HCT116 (cell line): ENCODE measurements at regions not wholly inside any gene's neighbourhood (a gene's known extent, or its start where the extent isn't known, plus 50 kb on each side); places are given as distances from the start of the nearest gene placed in this dataset.

Source experiments
- ATAC-seq: fragments of 200-7000 bp; cut with Tn5 transposase; 2 replicates; pipeline ENCODE4 v1.9.1; 2020; ENCODE audit warnings: mild to moderate bottlenecking, moderate library complexity
- BruUV-seq: library from RNA; stranded (reverse); fragments of 400-500 nt; replicated peaks from 2 replicates; lab custom pipeline; 2021; lab: Mats Ljungman, UMichigan
- CTCF ChIA-PET: fragments of 300-600 bp; sonication (Branson Sonifier 250); formaldehyde crosslinking; loops from one replicate; lab custom pipeline; 2021; ENCODE audit warnings: antibody characterized with exemption; lab: Charles Lee
- POLR2A ChIA-PET: fragments of 300-600, 350-600 bp; sonication (Branson Sonifier 250); formaldehyde crosslinking; loops from one replicate; lab custom pipeline; 2021; ENCODE audit warnings: antibody characterized with exemption; lab: Charles Lee
- RAD21 ChIA-PET, 2 experiments: fragments of 300-600 bp; sonication (Branson Sonifier 250); formaldehyde crosslinking; loops; one replicate each; lab custom pipeline; 2023; ENCODE audit warnings: low total read pairs in 2 of 2; ENCODE audit not compliant: uncharacterized antibody in 2 of 2, unreplicated experiment in 2 of 2, low non-redundant PET in 1 of 2; lab: Charles Lee
- DNase-seq: peaks from one replicate; pipeline ENCODE4 v3.0.0-alpha.2; 2010; ENCODE audit warnings: low read depth, low spot score
- H2AFZ ChIP-seq: fragments of 200-600 bp; shearing (Covaris generic), sonication (generic); 2 replicates; pipeline ENCODE4 v1.6.1; 2017; ENCODE audit warnings: low read depth, mixed run types, mixed read lengths, antibody characterized with exemption, low read length; ENCODE audit not compliant: poor library complexity, severe bottlenecking
- H3K27ac ChIP-seq: 2 replicates; pipeline ENCODE4 v1.5.1; 2012; ENCODE audit warnings: low read depth, low read length
- H3K27me3 ChIP-seq: fragments of 200-600 bp; sonication (generic); 2 replicates; pipeline ENCODE4 v1.6.1; 2016; ENCODE audit warnings: mixed run types, low read length, mixed read lengths; ENCODE audit not compliant: insufficient read depth
- H3K36me3 ChIP-seq, 2 experiments: fragments of 200-500 bp in 1 of 2; fragments of 200-600 bp in 1 of 2; sonication (Bioruptor generic) in 1 of 2; sonication (generic) in 1 of 2; 2 replicates each; pipeline versions ENCODE4 v1.5.1 to v1.6.1; 2014 to 2016; ENCODE audit warnings: low read length in 2 of 2, inconsistent platforms in 1 of 2, mixed read lengths in 1 of 2, mixed run types in 1 of 2; ENCODE audit not compliant: insufficient read depth in 2 of 2, control insufficient read depth in 1 of 2
- H3K4me1 ChIP-seq, 2 experiments: fragments of 200-600 bp in 1 of 2; sonication (generic) in 1 of 2; 2 replicates each; pipeline versions ENCODE4 v1.5.1 to v1.6.1; 2012 to 2017; ENCODE audit warnings: low read length in 2 of 2, inconsistent platforms in 1 of 2, mild to moderate bottlenecking in 1 of 2, mixed read lengths in 1 of 2, mixed run types in 1 of 2, moderate library complexity in 1 of 2; ENCODE audit not compliant: insufficient read depth in 2 of 2, control insufficient read depth in 1 of 2
- H3K4me2 ChIP-seq: fragments of 200-600 bp; sonication (generic); 2 replicates; pipeline ENCODE4 v1.6.1; 2017; ENCODE audit warnings: mixed run types, low read length, mixed read lengths
- H3K4me3 ChIP-seq, 2 experiments: fragments of 200-600 bp in 1 of 2; sonication (generic) in 1 of 2; replicated peaks in 1 of 2; 2 replicates each; pipeline ENCODE4 v1.5.1; 2011 to 2016; ENCODE audit warnings: low read length in 2 of 2, control low read depth in 1 of 2, low read depth in 1 of 2, mild to moderate bottlenecking in 1 of 2, mixed read lengths in 1 of 2, mixed run types in 1 of 2
- H3K79me2 ChIP-seq: fragments of 200-600 bp; sonication (generic); 2 replicates; pipeline ENCODE4 v1.6.1; 2017; ENCODE audit warnings: mild to moderate bottlenecking, mixed run types, low read length, moderate library complexity, mixed read lengths; ENCODE audit not compliant: insufficient read depth
- H3K9ac ChIP-seq: fragments of 200-600 bp; sonication (generic); 2 replicates; pipeline ENCODE4 v1.6.1; 2016; ENCODE audit warnings: low read length, mixed read lengths
- H3K9me2 ChIP-seq: fragments of 200-600 bp; sonication (generic), shearing (Covaris generic); 2 replicates; pipeline ENCODE4 v1.6.1; 2017; ENCODE audit warnings: mixed run types, mild to moderate bottlenecking, moderate library complexity; ENCODE audit not compliant: insufficient read depth
- H3K9me3 ChIP-seq, 2 experiments: fragments of 200-500 bp in 1 of 2; fragments of 200-600 bp in 1 of 2; sonication (Bioruptor generic) in 1 of 2; sonication (generic) in 1 of 2; 2 replicates each; pipeline ENCODE4 v1.6.1; 2014 to 2017; ENCODE audit warnings: low read length in 2 of 2, mixed read lengths in 2 of 2, inconsistent platforms in 1 of 2, low read depth in 1 of 2, mild to moderate bottlenecking in 1 of 2, mixed run types in 1 of 2, moderate library complexity in 1 of 2; ENCODE audit not compliant: control insufficient read depth in 1 of 2, insufficient read depth in 1 of 2
- H4K20me1 ChIP-seq: fragments of 200-600 bp; sonication (generic), shearing (Covaris generic); 2 replicates; pipeline ENCODE4 v1.6.1; 2017; ENCODE audit warnings: mixed run types, mild to moderate bottlenecking, moderate library complexity; ENCODE audit not compliant: insufficient read depth
- CBX3 ChIP-seq: IDR thresholded peaks from 2 replicates; pipeline ENCODE4 v1.6.1; 2012; ENCODE audit warnings: low read depth
- CEBPB ChIP-seq: IDR thresholded peaks from 2 replicates; pipeline ENCODE4 v1.6.1; 2012; ENCODE audit warnings: low read depth
- EGR1 ChIP-seq: IDR thresholded peaks from 2 replicates; pipeline ENCODE4 v1.6.1; 2012; ENCODE audit warnings: low read depth
- JUND ChIP-seq: IDR thresholded peaks from 2 replicates; pipeline ENCODE4 v1.6.1; 2012
- POLR2A ChIP-seq: IDR thresholded peaks from 2 replicates; pipeline ENCODE4 v1.7.0; 2011; ENCODE audit warnings: borderline replicate concordance; ENCODE audit not compliant: insufficient read depth, insufficient read length; ENCODE audit errors: extremely low read depth
- POLR2AphosphoS5 ChIP-seq: IDR thresholded peaks from 2 replicates; pipeline ENCODE4 v1.6.1; 2011; ENCODE audit warnings: mild to moderate bottlenecking, low read depth, low read length, moderate library complexity
- RAD21 ChIP-seq: IDR thresholded peaks from 2 replicates; pipeline ENCODE4 v1.6.1; 2012; ENCODE audit warnings: low read depth, mild to moderate bottlenecking
- SIN3A ChIP-seq: IDR thresholded peaks from 2 replicates; pipeline ENCODE4 v1.6.1; 2012; ENCODE audit warnings: low read depth
- SP1 ChIP-seq: IDR thresholded peaks from 2 replicates; pipeline ENCODE4 v1.6.1; 2012; ENCODE audit warnings: low read depth
- TCF7L2 ChIP-seq: IDR thresholded peaks from 2 replicates; pipeline ENCODE4 v1.7.0; 2011; ENCODE audit warnings: borderline replicate concordance, inconsistent platforms; ENCODE audit not compliant: insufficient read depth, insufficient read length; ENCODE audit errors: extremely low read depth
- YY1 ChIP-seq: IDR thresholded peaks from 2 replicates; pipeline ENCODE4 v1.6.1; 2011; ENCODE audit warnings: low read length, low read depth, moderate library complexity, mild to moderate bottlenecking; ENCODE audit not compliant: insufficient replicate concordance; ENCODE audit errors: extremely low read depth
- ZBTB33 ChIP-seq: IDR thresholded peaks from 2 replicates; pipeline ENCODE4 v1.6.1; 2011; ENCODE audit warnings: mild to moderate bottlenecking, low read length, moderate library complexity; ENCODE audit not compliant: insufficient replicate concordance; ENCODE audit errors: extremely low read depth
- ZNF274 ChIP-seq: fragments of 200-500 bp; sonication (Bioruptor generic); IDR thresholded peaks from 2 replicates; pipeline ENCODE4 v1.6.1; 2014; ENCODE audit warnings: mild to moderate bottlenecking, low read depth, low read length, inconsistent platforms
- intact Hi-C: fragments of 100-400 bp; cut with micrococcal nuclease; formaldehyde crosslinking; loops from 2 replicates; pipeline ENCODE4 v1.10.0; 2022
- TF ChIP-seq, protein P1 (sequence below): IDR thresholded peaks from 2 replicates; pipeline ENCODE4 v1.6.1; 2012
- TF ChIP-seq, protein P2 (sequence below): IDR thresholded peaks from 2 replicates; pipeline ENCODE4 v1.6.1; 2012
- TF ChIP-seq, protein P3 (sequence below): IDR thresholded peaks from 2 replicates; pipeline ENCODE4 v1.6.1; 2012; ENCODE audit warnings: low read depth

- ChIA-PET CTCF (no interaction called here), POLR2A (no interaction called here), RAD21 (no interaction called here)
- no peaks in the 10 kb centered on the region for H3K9me3 ChIP-seq
- H4K20me1 ChIP-seq: no peaks in the 10 kb centered on the region
- no peak overlapping the region for H3K27ac ChIP-seq
- no peak overlapping the region for H3K9ac ChIP-seq
- no peak overlapping the region for H2AFZ ChIP-seq
- no TSS peak for BruUV-seq
- H3K9me2 ChIP-seq: no peaks in the 10 kb centered on the region; the same call in 1 of the 2 replicates
- no peak overlapping the region for H3K4me2 ChIP-seq
- no peak for DNase-seq
- no peak for ATAC-seq
- no peaks in the 10 kb centered on the region for H3K36me3 ChIP-seq
- H3K79me2 ChIP-seq: no peaks in the 10 kb centered on the region
- TF ChIP-seq SP1 (no peak), ZBTB33 (no peak), RAD21 (no peak)
- TF ChIP-seq, protein P1, sequence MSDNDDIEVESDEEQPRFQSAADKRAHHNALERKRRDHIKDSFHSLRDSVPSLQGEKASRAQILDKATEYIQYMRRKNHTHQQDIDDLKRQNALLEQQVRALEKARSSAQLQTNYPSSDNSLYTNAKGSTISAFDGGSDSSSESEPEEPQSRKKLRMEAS: no peak
- TF ChIP-seq, protein P2, sequence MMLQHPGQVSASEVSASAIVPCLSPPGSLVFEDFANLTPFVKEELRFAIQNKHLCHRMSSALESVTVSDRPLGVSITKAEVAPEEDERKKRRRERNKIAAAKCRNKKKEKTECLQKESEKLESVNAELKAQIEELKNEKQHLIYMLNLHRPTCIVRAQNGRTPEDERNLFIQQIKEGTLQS: no peak
- no peaks in the 10 kb centered on the region for H3K4me1 ChIP-seq
- no peak overlapping the region for H3K4me3 ChIP-seq
- no peaks in the 10 kb centered on the region for H3K27me3 ChIP-seq
- intact Hi-C loops: no loop called here
Measured at GRCh38 chr2:144210076-144210475, 309.8 kb downstream of the ZEB2 start.

DNA sequence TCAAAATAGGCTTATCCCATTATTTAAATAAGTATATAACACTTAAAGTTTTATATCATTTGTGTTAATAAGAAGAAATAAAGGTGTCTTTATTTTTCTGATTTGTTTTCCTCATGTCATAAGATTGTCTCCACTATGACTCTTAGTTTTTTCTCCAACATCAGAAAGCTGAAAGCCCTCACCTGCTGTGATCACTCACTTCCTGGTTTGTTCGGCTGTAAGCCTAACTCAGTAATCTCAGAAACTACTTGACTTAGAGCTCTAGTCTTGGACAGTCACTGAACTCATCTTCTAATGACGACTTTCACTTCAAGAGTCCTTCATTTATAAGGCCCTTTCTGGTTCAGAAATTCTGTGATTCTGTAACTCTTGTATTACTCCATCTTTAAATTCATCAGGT is 311.0 kb downstream of the ZEB2 start:
- H3K36me3 ChIP-seq: no peaks in the 10 kb centered on the region
- DNase-seq (no peak), ATAC-seq (no peak)
- CTCF ChIA-PET: no interaction called here
- RAD21 ChIA-PET: no interaction called here
- no peaks in the 10 kb centered on the region for H3K27me3 ChIP-seq
- H3K4me2 ChIP-seq: no peak overlapping the region
- H4K20me1 ChIP-seq: no peaks in the 10 kb centered on the region
- no peaks in the 10 kb centered on the region; the same call in 1 of the 2 replicates for H3K9me2 ChIP-seq
- H3K27ac ChIP-seq: no peak overlapping the region
- H3K4me3 ChIP-seq: no peak overlapping the region
- POLR2A ChIA-PET: no interaction called here
- no peaks in the 10 kb centered on the region for H3K9me3 ChIP-seq
- intact Hi-C loops: no loop called here
- H3K9ac ChIP-seq: no peak overlapping the region
- H3K4me1 ChIP-seq: no peaks in the 10 kb centered on the region
- BruUV-seq: no TSS peak
- H3K79me2 ChIP-seq: no peaks in the 10 kb centered on the region
- H2AFZ ChIP-seq: no peak overlapping the region
- TF ChIP-seq POLR2A (no peak), SIN3A (no peak), YY1 (no peak), JUND (no peak), CBX3 (no peak), RAD21 (no peak), POLR2AphosphoS5 (no peak), EGR1 (no peak), ZNF274 (no peak), TCF7L2 (no peak), CEBPB (no peak)
- TF ChIP-seq, protein P3, sequence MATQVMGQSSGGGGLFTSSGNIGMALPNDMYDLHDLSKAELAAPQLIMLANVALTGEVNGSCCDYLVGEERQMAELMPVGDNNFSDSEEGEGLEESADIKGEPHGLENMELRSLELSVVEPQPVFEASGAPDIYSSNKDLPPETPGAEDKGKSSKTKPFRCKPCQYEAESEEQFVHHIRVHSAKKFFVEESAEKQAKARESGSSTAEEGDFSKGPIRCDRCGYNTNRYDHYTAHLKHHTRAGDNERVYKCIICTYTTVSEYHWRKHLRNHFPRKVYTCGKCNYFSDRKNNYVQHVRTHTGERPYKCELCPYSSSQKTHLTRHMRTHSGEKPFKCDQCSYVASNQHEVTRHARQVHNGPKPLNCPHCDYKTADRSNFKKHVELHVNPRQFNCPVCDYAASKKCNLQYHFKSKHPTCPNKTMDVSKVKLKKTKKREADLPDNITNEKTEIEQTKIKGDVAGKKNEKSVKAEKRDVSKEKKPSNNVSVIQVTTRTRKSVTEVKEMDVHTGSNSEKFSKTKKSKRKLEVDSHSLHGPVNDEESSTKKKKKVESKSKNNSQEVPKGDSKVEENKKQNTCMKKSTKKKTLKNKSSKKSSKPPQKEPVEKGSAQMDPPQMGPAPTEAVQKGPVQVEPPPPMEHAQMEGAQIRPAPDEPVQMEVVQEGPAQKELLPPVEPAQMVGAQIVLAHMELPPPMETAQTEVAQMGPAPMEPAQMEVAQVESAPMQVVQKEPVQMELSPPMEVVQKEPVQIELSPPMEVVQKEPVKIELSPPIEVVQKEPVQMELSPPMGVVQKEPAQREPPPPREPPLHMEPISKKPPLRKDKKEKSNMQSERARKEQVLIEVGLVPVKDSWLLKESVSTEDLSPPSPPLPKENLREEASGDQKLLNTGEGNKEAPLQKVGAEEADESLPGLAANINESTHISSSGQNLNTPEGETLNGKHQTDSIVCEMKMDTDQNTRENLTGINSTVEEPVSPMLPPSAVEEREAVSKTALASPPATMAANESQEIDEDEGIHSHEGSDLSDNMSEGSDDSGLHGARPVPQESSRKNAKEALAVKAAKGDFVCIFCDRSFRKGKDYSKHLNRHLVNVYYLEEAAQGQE: no peak
